ENCODE measurements at regions not wholly inside any gene's neighbourhood (a gene's known extent, or its start where the extent isn't known, plus 50 kb on each side); places are given as distances from the start of the nearest gene placed in this dataset.

GRCh38 chr6:129778793-129779192 is 68.8 kb upstream of the ARHGAP18 start:
- Mint-ChIP-seq H3K27ac (no peak overlapping the region), H3K4me1 (no peaks in the 10 kb centered on the region), H3K27me3 (peaks cover 1% of the 10 kb centered on the region), H3K36me3 (peaks cover 8% of the 10 kb centered on the region), H3K9me3 (peaks cover 13% of the 10 kb centered on the region), H3K4me3 (no peak overlapping the region)
- no peak for DNase-seq (ENCODE audit: low spot score in 2 of 2)
- ATAC-seq (ENCODE audit: low read depth) = no peak

- no peak overlapping the region for H3K27ac Mint-ChIP-seq
- H3K4me3 Mint-ChIP-seq = no peak overlapping the region
- H3K27me3 Mint-ChIP-seq = peaks cover 1% of the 10 kb centered on the region
- no peaks in the 10 kb centered on the region for H3K4me1 Mint-ChIP-seq
- DNase-seq (ENCODE audit: low spot score in 2 of 2) (no peak), ATAC-seq (ENCODE audit: low read depth) (no peak)
- peaks cover 8% of the 10 kb centered on the region for H3K36me3 Mint-ChIP-seq
- H3K9me3 Mint-ChIP-seq = peaks cover 13% of the 10 kb centered on the region
Measured at GRCh38 chr6:129777371-129777770, 67.4 kb upstream of the ARHGAP18 start.

GRCh38 chr6:129776542-129777330 is 66.8 kb upstream of the ARHGAP18 start:
- ATAC-seq (ENCODE audit: low read depth) = no peak
- DNase-seq (ENCODE audit: low spot score in 2 of 2) = no peak

GRCh38 chr6:129774697-129775447 is 64.9 kb upstream of the ARHGAP18 start:
- H3K4me1 Mint-ChIP-seq = no peaks in the 10 kb centered on the region
- H3K27ac Mint-ChIP-seq = no peak overlapping the region
- DNase-seq (ENCODE audit: low spot score in 2 of 2) = peak in 1 of 2 donors; percentile 27
- peaks cover 6% of the 10 kb centered on the region for H3K27me3 Mint-ChIP-seq
- no peak for ATAC-seq (ENCODE audit: low read depth)
- H3K36me3 Mint-ChIP-seq = peaks cover 7% of the 10 kb centered on the region
- H3K4me3 Mint-ChIP-seq = no peak overlapping the region
- H3K9me3 Mint-ChIP-seq = peaks cover 12% of the 10 kb centered on the region

More at GRCh38 chr6:129776542-129777330, 66.8 kb upstream of the ARHGAP18 start:
- peaks cover 4% of the 10 kb centered on the region for H3K27me3 Mint-ChIP-seq
- H3K4me3 Mint-ChIP-seq = no peak overlapping the region
- no peak overlapping the region for H3K27ac Mint-ChIP-seq
- H3K9me3 Mint-ChIP-seq = peaks cover 13% of the 10 kb centered on the region
- H3K4me1 Mint-ChIP-seq = no peaks in the 10 kb centered on the region
- H3K36me3 Mint-ChIP-seq = peaks cover 8% of the 10 kb centered on the region

GRCh38 chr6:129773304-129773703 is 63.3 kb upstream of the ARHGAP18 start:
- H3K9me3 Mint-ChIP-seq = peaks cover 3% of the 10 kb centered on the region
- H3K4me3 Mint-ChIP-seq = no peak overlapping the region
- ATAC-seq (ENCODE audit: low read depth) = no peak
- peaks cover 4% of the 10 kb centered on the region for H3K36me3 Mint-ChIP-seq
- H3K4me1 Mint-ChIP-seq = no peaks in the 10 kb centered on the region
- DNase-seq (ENCODE audit: low spot score in 2 of 2) = no peak
- peaks cover 6% of the 10 kb centered on the region for H3K27me3 Mint-ChIP-seq
- no peak overlapping the region for H3K27ac Mint-ChIP-seq

- Mint-ChIP-seq H3K27ac (no peak overlapping the region), H3K36me3 (no peaks in the 10 kb centered on the region), H3K9me3 (no peaks in the 10 kb centered on the region), H3K4me1 (peaks cover 5% of the 10 kb centered on the region), H3K4me3 (no peak overlapping the region), H3K27me3 (peaks cover 10% of the 10 kb centered on the region)
- DNase-seq (ENCODE audit: low spot score in 2 of 2) (no peak), ATAC-seq (ENCODE audit: low read depth) (no peak)
Measured at GRCh38 chr6:129771678-129772077, 61.7 kb upstream of the ARHGAP18 start.

- H3K27me3 Mint-ChIP-seq = peaks cover 21% of the 10 kb centered on the region
- peak overlapping the region; percentile 84 for H3K4me3 Mint-ChIP-seq
- ATAC-seq (ENCODE audit: low read depth) = no peak
- peaks cover 6% of the 10 kb centered on the region for H3K4me1 Mint-ChIP-seq
- no peak overlapping the region for H3K27ac Mint-ChIP-seq
- no peaks in the 10 kb centered on the region for H3K9me3 Mint-ChIP-seq
- no peaks in the 10 kb centered on the region for H3K36me3 Mint-ChIP-seq
- DNase-seq (ENCODE audit: low spot score in 2 of 2) = no peak
Measured at GRCh38 chr6:129767776-129768485, 58.0 kb upstream of the ARHGAP18 start.

- DNase-seq (ENCODE audit: low spot score in 2 of 2) (peak in 1 of 2 donors; percentile 11), ATAC-seq (ENCODE audit: low read depth) (peak; percentile 80)
- H3K4me1 Mint-ChIP-seq = peaks cover 6% of the 10 kb centered on the region
- no peaks in the 10 kb centered on the region for H3K9me3 Mint-ChIP-seq
- H3K27ac Mint-ChIP-seq = no peak overlapping the region
- peak overlapping the region; percentile 84 for H3K4me3 Mint-ChIP-seq
- peaks cover 19% of the 10 kb centered on the region for H3K27me3 Mint-ChIP-seq
- no peaks in the 10 kb centered on the region for H3K36me3 Mint-ChIP-seq
Measured at GRCh38 chr6:129766959-129767728, 57.2 kb upstream of the ARHGAP18 start.

GRCh38 chr6:129764761-129765407 is 54.9 kb upstream of the ARHGAP18 start:
- peaks cover 19% of the 10 kb centered on the region for H3K27me3 Mint-ChIP-seq
- H3K4me1 Mint-ChIP-seq = peaks cover 6% of the 10 kb centered on the region
- ATAC-seq (ENCODE audit: low read depth) (no peak), DNase-seq (ENCODE audit: low spot score in 2 of 2) (no peak)
- H3K27ac Mint-ChIP-seq = no peak overlapping the region
- no peak overlapping the region for H3K4me3 Mint-ChIP-seq
- no peaks in the 10 kb centered on the region for H3K36me3 Mint-ChIP-seq
- H3K9me3 Mint-ChIP-seq = no peaks in the 10 kb centered on the region

GRCh38 chr6:129759796-129760605 is 50.0 kb upstream of the ARHGAP18 start:
- H3K4me3 Mint-ChIP-seq = no peak overlapping the region
- peaks cover 2% of the 10 kb centered on the region for H3K4me1 Mint-ChIP-seq
- no peaks in the 10 kb centered on the region for H3K9me3 Mint-ChIP-seq
- peaks cover 15% of the 10 kb centered on the region for H3K27me3 Mint-ChIP-seq
- ATAC-seq (ENCODE audit: low read depth) = no peak
- DNase-seq (ENCODE audit: low spot score in 2 of 2) = no peak
- no peak overlapping the region for H3K27ac Mint-ChIP-seq
- H3K36me3 Mint-ChIP-seq = no peaks in the 10 kb centered on the region
